ENCODE measurements at regions not wholly inside any gene's neighbourhood (a gene's known extent, or its start where the extent isn't known, plus 50 kb on each side); places are given as distances from the start of the nearest gene placed in this dataset.
A peak's percentile ranks its signal among the peaks of the same experiment; 100 is the strongest.

DNA sequence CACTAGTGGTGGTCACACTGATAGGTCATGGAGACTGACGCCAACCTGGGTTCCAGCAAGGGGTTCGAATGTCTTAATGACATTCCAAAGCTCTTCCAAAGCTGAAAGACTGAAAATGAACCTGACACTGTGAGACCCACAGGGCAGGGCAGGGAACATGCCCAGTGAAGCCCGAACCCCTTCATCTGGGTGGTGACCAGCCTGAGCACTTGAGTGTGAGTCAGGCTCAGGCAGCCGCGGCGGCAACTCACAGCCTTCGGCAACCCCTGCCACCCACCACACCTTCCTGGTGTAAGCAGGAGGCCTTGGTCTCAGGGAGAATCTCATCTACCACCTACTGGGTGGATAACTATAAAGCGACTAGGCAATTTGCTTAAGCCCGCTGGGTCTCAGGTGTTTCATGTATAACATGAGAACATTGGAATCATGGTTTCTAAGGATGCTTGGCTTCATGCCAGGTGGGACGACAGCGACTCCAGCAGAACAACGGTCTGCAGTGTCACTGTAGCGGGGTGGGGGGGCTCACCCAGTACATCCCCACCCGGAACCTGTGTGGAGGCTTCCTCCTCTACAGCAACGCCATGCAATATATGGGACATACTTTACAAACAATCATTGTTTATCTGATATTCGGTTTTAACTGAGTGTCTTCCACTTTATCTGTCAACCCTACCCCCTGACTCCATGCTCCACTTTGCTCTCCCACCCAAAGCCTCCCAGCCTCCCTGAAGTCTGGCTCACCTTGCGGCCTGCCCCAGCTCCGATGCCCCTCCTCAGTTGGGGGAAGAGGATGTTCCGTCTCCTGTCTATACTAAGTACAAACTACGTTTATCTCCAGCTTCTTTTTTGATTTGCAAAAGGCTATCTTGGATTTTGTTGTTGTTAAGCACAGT, 125.0 kb upstream of the MEF2A start:
- FAIRE-seq (no peak), DNase-seq (ENCODE audit: insufficient read length, low spot score) (no peak)

DNA sequence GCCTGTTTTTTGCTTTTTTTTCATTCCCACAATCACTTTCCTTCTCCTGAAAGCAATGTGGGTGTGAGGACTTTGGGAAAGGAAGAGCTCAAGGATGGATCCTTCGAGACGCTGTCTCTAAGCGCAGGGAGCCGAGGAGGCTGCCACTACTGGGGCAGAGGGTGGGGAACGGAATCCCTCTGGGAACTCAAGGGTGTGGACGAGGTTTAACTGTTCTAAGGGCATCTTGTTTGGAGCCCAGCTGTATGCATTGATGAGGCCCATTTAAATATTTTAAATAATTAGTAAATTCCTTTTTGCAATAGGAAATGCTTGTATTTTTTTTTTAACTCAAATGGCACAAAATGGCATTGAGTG, 124.4 kb upstream of the MEF2A start:
- DNase-seq (ENCODE audit: insufficient read length, low spot score) (no peak), FAIRE-seq (no peak)

DNA sequence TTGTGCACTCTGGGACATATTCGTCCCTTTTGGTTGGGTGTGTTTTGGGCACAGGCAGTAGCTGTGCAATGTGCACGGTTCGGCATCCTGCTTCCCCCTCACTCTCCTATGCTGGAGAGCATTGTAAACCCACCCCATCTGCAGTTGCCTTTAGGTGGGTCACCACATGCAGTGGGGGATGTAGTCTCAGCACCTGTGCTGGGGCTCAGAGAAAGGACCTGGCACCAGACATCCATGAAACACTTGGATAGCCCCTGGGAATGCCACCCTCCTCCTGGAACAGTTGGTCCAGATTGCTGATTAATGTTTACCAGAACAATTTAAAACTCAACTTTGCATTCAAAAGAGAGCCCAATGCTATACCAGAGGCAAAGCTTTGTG, 123.9 kb upstream of the MEF2A start:
- FAIRE-seq, result no peak
- no peak for DNase-seq (ENCODE audit: insufficient read length, low spot score)

DNA sequence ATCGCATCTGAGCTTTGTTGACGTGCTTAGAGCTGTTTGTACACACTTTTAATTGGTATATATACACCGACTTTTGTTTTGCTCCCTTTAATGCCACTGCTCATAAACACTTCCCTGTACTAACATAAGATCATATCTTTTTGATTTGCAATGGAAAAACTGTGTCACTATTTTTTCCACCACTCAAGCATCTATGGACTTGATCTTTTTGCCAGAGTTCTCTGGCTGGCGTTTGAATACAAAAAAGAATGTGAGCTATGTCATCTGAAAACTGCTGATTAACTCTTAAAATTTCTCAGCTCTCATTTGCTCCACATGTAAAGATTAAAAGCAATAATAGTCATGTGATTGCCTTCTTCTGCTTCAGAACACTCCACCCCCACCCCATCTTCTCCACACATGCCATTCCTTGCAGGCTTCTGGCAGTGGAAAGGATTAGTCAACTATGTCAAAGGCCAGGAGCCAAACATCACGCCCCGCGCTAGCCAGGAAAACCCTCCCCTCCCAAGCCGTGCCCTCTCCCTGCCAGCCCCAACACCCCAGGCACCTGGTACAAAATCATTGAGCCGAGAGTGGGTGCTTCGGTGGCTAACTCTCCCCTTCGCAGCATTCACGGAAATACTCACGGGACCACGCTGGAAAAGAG, 123.4 kb upstream of the MEF2A start:
- peak; percentile 33 for FAIRE-seq
- DNase-seq (ENCODE audit: insufficient read length, low spot score), result peak; percentile 72

- FAIRE-seq (no peak), DNase-seq (ENCODE audit: insufficient read length, low spot score) (no peak)
Observed at GRCh38 chr15:99443056-99443756, 122.6 kb upstream of the MEF2A start.

- no peak for FAIRE-seq
- DNase-seq (ENCODE audit: insufficient read length, low spot score), result no peak
Observed at GRCh38 chr15:99443768-99444446, 121.9 kb upstream of the MEF2A start.

DNA sequence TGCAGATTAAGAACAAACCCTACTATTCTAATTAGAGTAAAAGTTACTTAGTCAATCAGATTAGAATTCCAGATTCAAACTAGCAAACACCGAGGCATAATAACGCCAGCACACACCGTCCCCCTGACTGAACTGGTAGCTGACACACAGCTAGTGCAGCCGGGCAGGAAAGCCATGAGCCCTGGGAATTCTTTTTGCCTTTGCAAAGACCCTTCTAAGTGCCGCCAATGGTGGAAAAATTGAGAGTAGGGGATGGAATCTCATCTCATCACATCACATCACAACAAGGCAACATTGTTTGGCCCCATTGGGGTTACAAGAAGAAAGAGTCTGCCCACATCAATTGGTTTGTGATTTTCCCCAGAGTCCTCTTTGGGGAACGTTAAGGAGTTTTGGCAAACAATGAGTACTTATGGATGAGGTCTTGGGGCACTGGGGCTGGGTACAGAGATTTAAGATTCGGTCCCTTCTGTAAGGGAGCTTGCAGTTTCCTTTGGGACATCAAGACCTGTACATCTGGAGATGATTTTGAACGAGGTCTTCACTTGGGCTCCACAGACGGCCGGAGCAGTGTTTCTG, 120.4 kb upstream of the MEF2A start:
- no peak for DNase-seq (ENCODE audit: insufficient read length, low spot score)
- no peak for FAIRE-seq

DNA sequence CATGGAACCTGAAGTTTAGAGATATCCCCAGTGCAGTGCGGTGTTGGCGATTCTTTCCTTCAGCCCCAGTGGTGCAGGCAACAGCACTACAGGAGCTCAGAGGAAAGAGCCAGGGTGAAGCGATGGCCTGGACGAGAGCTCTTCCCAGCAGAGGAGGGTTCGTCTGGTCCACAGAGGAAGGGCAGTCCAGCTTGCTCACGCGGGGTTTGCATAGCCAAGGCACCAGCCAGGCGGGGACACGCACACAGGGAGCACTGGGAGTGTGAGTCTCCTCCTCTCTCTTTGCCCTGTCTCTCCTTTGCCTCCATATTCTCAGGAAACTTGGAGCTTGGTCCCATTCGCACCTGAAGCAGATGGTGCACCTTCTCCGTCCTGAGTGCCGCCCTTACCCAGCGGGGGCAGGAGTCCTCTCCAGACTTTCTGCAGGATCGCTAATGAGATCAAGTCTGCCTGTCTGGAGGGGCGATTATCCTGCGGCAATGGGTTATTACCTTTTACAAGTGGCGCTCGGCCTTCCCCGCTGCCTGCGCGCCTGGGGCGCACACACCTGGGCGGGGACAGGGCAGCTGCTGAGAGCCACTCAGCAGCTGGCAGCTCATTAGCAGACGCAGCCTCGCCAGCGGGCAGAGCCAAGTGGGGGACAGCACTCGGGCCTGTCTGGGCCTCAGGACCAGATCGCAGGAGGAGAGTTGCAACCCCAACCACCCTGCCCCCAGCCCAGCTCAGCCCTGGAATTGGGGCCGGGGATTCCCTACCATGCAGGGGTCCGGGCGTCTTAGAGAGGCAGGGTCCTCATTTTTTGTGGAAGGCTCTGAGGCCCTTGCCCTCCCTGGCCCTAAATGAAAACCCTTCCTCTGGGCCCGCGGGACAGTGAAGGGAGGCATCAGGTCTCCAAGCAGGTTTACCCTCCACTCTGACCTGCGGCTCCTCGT, 119.0 kb upstream of the MEF2A start:
- no peak for FAIRE-seq

DNA sequence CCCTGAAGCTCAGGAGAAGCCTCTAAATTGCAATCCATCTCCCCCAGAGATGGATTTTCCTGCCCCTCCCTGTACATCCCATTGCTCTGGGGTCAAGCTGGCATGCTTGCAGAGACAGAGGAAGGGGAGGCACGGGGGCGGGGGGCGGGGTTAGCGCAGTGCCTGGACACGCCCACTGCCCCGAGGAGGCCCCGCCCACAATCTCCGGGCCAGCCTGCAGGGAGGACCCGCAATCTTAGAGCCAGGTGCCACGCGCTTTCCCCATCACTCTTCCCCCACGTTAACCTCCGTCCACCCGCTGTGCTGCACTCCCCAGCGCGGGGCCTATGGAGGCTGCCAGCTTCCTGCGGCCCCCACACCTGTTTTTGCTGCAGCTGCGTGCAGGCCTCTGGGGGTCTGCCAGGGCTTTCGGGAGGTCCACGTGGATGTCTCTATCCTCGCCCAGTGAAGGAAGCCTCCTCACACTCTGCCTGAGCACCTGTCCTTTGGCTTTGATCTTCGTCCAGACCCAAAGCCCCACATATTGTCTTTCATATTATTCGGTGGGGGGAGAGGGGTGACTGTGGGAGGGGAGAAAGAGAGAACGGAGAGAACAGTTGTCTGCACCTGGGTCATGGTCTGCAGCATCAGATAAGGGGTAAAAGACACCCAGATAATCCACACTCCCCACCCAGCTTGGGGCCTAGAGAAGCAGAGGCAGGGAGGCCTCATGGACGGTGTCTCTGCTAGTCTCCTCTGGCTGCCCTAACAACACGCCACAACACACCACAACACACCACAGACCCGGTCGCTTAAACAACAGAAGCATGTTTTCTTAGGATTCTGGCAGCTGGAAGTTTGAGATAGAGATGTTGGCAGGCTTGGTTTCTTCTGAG, 118.0 kb upstream of the MEF2A start:
- no peak for DNase-seq (ENCODE audit: insufficient read length, low spot score)
- FAIRE-seq, result no peak

More for the DNA sequence above, 119.0 kb upstream of the MEF2A start:
- DNase-seq (ENCODE audit: insufficient read length, low spot score), result no peak

DNA sequence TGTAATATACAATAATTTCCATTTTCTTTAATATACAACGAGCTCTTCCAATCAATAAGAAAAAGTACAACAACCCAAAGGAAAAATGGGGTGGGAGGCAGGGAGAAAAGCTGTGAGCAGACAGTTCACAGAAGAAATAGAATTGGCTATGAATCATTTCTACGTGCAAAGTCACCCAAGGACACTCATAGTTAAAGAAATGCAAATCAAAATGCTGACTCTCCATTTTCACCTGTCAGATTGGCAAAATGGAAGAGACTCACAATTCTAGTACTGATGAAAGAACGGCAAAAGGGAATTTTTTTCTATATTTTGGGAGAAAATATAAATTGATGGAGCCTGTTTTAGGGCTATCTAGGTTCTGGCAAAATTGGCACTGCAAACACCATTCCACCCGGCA, 116.3 kb upstream of the MEF2A start:
- DNase-seq (ENCODE audit: insufficient read length, low spot score) (no peak), FAIRE-seq (no peak)

- no peak for DNase-seq (ENCODE audit: insufficient read length, low spot score)
- no peak for FAIRE-seq
Observed at GRCh38 chr15:99450896-99451358, 114.9 kb upstream of the MEF2A start.

- DNase-seq (ENCODE audit: insufficient read length, low spot score) (no peak), FAIRE-seq (no peak)
Observed at GRCh38 chr15:99451484-99451883, 114.3 kb upstream of the MEF2A start.

GRCh38 chr15:99452010-99452409, 113.8 kb upstream of the MEF2A start:
- DNase-seq (ENCODE audit: insufficient read length, low spot score), result no peak
- no peak for FAIRE-seq

DNA sequence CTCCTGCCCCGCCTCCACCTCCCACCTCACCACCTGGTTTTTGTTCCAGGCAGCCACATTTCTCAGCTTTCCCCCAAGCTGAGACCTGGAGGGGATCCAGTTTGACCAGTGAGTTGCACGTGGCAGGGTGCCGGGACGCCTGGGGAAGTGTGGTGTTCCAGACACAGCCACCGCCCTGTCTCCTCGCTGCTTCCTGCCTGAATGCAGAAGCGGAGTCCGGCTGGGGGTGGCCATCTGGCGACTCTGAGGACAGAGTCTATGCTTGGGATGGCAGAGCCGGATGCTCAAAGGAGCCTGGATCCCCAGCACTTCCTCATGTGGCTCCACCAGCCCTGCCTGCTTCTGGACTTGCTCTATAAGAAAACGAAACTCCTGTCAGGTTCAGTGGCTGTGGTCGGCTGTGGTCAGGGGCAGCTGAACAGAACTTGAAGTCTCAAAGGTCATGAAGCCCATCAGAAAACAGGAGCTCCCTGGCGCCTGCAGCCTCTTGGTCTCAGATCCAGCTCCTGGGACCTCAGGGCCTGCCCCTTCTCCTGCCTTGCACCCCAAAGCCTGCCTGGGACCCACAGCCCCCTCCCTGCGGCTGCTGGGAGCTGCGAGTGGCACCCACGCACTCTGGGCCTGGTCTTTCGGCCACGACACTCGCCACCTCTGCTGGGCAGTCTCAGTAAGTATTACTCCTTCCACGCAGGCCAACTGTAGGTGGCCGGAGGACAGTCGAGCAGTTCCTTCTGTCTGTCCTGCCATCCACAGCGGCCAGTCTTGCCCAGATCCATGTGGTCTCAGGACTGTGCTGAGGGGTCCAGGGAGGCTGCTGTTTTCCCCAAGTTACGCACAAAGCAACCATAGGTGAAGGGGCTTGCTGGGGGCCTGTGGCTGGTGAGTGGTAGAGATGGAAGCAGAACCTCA, 112.8 kb upstream of the MEF2A start:
- DNase-seq (ENCODE audit: insufficient read length, low spot score), result no peak
- FAIRE-seq, result no peak

- no peak for DNase-seq (ENCODE audit: insufficient read length, low spot score)
- no peak for FAIRE-seq
Observed at GRCh38 chr15:99453637-99454030, 112.2 kb upstream of the MEF2A start.

DNA sequence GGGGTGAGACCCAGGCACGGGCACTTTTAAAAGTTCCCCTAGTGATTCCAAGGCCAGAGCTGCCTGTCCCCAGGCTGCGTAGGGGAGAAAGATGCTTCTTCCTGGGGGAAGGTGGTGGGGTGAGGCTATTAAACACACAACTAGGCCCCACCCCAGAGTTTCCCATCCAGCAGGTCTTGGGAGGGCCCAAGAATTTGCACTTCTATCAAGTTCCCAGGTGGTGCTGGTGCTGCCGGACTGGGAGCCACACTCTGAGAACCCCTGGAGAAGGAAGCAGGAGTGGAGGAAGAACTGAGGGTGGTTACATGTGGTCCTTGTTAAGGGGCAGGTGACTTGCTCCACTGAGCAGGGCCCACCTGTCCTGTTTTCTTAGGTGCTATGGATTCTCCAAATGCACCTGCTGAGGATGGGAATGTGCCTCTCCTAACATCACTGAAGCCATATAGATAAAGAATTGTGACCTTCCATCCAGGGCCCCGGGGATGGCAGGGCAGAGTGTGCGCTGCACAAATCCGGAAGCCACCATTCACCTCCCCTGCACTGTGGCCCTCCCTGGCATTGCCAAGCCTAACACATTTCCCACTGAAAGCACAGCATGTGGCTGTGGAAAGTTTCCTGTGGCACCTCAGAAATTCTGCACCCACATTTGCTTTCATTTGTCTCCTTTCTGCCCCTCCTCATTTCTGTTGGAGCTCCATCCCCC, 111.5 kb upstream of the MEF2A start:
- DNase-seq (ENCODE audit: insufficient read length, low spot score) (no peak), FAIRE-seq (no peak)
